ENCODE measurements at regions not wholly inside any gene's neighbourhood (a gene's known extent, or its start where the extent isn't known, plus 50 kb on each side); places are given as distances from the start of the nearest gene placed in this dataset.

DNA sequence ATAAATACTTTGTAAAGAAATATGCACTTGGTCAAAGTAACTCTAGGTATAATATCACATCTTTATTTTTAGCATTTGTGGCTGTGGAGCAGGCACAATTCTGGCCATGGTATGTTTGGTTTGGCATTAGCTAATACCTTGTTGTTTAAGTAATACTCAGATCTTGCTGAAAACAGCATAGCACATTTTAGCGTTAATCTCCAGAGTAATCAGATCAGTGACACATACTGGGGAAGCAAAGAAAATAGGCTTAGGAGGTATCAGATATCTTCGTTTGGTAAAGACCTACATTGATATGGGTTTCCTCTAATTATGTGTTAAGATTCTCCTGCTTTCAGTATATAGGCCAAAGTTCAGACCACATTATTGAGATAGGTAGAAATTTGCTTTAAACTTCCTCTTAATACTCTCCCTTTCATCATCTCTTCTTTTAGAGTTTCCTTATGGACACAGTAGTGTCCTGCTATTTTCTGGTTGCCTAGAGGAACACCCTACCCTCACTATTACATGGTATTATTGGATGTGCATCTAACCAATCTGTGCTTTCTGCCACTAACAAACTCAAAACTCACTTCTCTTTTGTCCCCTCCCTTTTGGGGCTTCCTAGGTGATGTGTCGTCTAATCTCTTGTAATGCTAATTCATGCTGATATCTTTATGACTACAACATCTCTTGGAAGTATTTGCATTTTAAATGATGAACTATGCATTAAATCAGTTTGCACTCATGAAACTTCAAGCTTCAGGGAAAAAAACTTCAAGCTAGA, 437.3 kb upstream of the ADAMTSL1 start:
- Histone ChIP-seq H3K9me3 (peaks cover 0 to 3% (median 0%) of the 10 kb centered on the region in 11 donors), H3K4me3 (no peak overlapping the region), H3K27me3 (no peaks in the 10 kb centered on the region), H3K36me3 (no peaks in the 10 kb centered on the region), H3K27ac (no peak overlapping the region), H3K4me1 (no peaks in the 10 kb centered on the region)
- intact Hi-C loops (cut with DNase I) = no loop called here
- ATAC-seq (no peak), DNase-seq (no peak)
- TF ChIP-seq, protein P1, sequence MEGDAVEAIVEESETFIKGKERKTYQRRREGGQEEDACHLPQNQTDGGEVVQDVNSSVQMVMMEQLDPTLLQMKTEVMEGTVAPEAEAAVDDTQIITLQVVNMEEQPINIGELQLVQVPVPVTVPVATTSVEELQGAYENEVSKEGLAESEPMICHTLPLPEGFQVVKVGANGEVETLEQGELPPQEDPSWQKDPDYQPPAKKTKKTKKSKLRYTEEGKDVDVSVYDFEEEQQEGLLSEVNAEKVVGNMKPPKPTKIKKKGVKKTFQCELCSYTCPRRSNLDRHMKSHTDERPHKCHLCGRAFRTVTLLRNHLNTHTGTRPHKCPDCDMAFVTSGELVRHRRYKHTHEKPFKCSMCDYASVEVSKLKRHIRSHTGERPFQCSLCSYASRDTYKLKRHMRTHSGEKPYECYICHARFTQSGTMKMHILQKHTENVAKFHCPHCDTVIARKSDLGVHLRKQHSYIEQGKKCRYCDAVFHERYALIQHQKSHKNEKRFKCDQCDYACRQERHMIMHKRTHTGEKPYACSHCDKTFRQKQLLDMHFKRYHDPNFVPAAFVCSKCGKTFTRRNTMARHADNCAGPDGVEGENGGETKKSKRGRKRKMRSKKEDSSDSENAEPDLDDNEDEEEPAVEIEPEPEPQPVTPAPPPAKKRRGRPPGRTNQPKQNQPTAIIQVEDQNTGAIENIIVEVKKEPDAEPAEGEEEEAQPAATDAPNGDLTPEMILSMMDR (IDR thresholded peaks at IDR 0.05) = no peak
- whole genome bisulfite sequencing, 2 donors = 56 to 61% methylated on average over 3 of the region's 3 CpGs

DNA sequence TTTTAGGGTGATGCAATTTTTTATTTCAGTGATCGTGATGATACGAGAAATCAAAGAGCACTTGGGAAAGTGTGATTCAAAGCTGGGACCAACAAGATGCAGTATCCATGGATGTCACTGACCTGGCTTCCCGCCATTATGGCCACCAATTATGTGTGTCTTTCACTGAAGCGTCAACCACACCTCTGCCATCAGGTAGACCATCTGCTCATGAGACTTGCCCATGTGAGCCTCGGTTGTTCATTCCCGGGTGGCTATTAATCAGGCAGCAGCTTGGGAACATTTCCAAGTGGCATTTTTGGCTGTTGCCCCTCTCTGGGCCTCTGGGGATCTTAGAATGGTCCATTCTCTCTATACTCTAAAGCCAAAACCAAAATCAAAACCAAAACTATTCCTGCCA, 436.0 kb upstream of the ADAMTSL1 start:
- no peak for ATAC-seq
- intact Hi-C loops (cut with DNase I) = no loop called here
- Histone ChIP-seq H3K36me3 (no peaks in the 10 kb centered on the region), H3K4me1 (no peaks in the 10 kb centered on the region), H3K4me3 (no peak overlapping the region), H3K9me3 (no peaks in the 10 kb centered on the region), H3K27me3 (no peaks in the 10 kb centered on the region), H3K27ac (no peak overlapping the region)
- no peak for DNase-seq
- 71 to 73% methylated on average over 6 of the region's 6 CpGs for WGBS, 2 donors
- TF ChIP-seq, protein P1 (IDR thresholded peaks at IDR 0.05) = no peak

DNA sequence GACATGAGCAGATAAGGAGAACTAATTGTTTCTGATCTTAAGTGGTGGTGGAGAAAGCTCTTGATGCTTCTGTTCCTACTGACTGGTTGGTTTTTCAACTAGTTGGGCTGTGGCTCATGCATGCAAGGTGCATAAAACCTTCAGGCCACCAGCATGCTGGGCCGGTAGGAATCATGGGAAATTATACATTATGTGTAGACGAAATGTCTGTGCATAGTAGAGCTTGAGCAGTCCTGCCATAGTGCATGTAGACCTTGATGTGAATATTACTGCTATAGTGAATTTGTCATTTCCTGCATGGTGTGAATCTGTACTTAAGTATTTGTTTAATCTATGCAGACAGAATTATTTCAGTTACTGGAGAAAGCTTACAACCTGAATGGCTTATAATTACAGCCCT, 433.6 kb upstream of the ADAMTSL1 start:
- intact Hi-C loops (cut with DNase I) = no loop called here
- no peak overlapping the region for H3K4me3 ChIP-seq
- no peaks in the 10 kb centered on the region for H3K36me3 ChIP-seq
- WGBS, 2 donors = 76 to 80% methylated on average over 2 of the region's 2 CpGs
- no peaks in the 10 kb centered on the region for H3K4me1 ChIP-seq
- H3K27me3 ChIP-seq = no peaks in the 10 kb centered on the region
- no peak overlapping the region for H3K27ac ChIP-seq
- TF ChIP-seq, protein P1 (IDR thresholded peaks at IDR 0.05) = no peak
- no peak for DNase-seq
- no peaks in the 10 kb centered on the region for H3K9me3 ChIP-seq
- no peak for ATAC-seq

DNA sequence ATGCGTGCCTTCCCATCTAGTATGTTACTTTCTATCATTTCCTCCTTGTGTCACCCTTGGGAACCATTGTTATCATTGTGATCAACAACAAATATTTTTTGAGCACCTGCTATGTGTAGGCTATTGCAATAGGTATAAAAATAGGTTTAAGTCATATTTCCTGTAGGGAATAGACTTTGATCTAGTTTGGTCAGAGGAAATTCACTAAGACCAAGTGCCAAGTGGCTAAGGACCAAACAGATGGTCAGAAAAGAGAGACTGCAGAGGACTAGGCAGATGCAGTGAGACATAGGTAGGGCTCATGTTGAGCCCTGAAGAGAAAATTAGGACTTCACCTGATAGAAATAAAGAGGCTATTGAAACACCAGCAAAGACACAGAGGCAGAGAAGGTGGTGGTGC, 430.0 kb upstream of the ADAMTSL1 start:
- H3K27me3 ChIP-seq = no peaks in the 10 kb centered on the region
- WGBS, 2 donors = 82 to 93% methylated on average over 1 of the region's 1 CpG
- no peaks in the 10 kb centered on the region for H3K4me1 ChIP-seq
- TF ChIP-seq, protein P1 (IDR thresholded peaks at IDR 0.05) = no peak
- H3K4me3 ChIP-seq = no peak overlapping the region
- H3K36me3 ChIP-seq = no peaks in the 10 kb centered on the region
- H3K9me3 ChIP-seq = no peaks in the 10 kb centered on the region
- ATAC-seq (no peak), DNase-seq (no peak)
- intact Hi-C loops (cut with DNase I) = no loop called here
- H3K27ac ChIP-seq = no peak overlapping the region
